DOHH2 (cell line): ENCODE measurements at regions not wholly inside any gene's neighbourhood (a gene's known extent, or its start where the extent isn't known, plus 50 kb on each side); places are given as distances from the start of the nearest gene placed in this dataset.

Source experiments
- H3F3A ChIP-seq: fragments of 200-600 bp; sonication (generic), shearing (Covaris generic); 2 replicates; pipeline ENCODE4 v1.6.0; 2016; ENCODE audit warnings: antibody characterized with exemption, mild to moderate bottlenecking; ENCODE audit not compliant: control insufficient read depth, insufficient read depth
- H3K27ac ChIP-seq: fragments of 200-600 bp; sonication (generic); 2 replicates; pipeline ENCODE4 v1.5.1; 2014; ENCODE audit warnings: low read depth, mild to moderate bottlenecking, low read length, moderate library complexity
- H3K27me3 ChIP-seq: fragments of 200-600 bp; sonication (generic); 2 replicates; pipeline ENCODE4 v1.6.1; 2014; ENCODE audit warnings: mild to moderate bottlenecking, low read length, mixed read lengths; ENCODE audit not compliant: control insufficient read depth
- H3K36me3 ChIP-seq: fragments of 200-600 bp; sonication (generic); 2 replicates; pipeline ENCODE4 v1.6.1; 2014; ENCODE audit warnings: mild to moderate bottlenecking, low read length, moderate library complexity, mixed read lengths; ENCODE audit not compliant: control insufficient read depth
- H3K4me1 ChIP-seq: fragments of 200-600 bp; sonication (generic); 2 replicates; pipeline ENCODE4 v1.6.1; 2014; ENCODE audit warnings: mild to moderate bottlenecking, low read length, mixed read lengths; ENCODE audit not compliant: control insufficient read depth
- H3K4me2 ChIP-seq: fragments of 200-600 bp; sonication (generic); 2 replicates; pipeline ENCODE4 v1.6.0; 2014; ENCODE audit warnings: mild to moderate bottlenecking, low read length, moderate library complexity
- H3K4me3 ChIP-seq: fragments of 200-600 bp; sonication (generic); 2 replicates; pipeline ENCODE4 v1.5.1; 2014; ENCODE audit warnings: mild to moderate bottlenecking, low read length, mixed read lengths
- H3K79me2 ChIP-seq: fragments of 200-600 bp; sonication (generic); 2 replicates; pipeline ENCODE4 v1.6.1; 2014; ENCODE audit warnings: mild to moderate bottlenecking, low read length, mixed read lengths; ENCODE audit not compliant: control insufficient read depth
- H3K9me2 ChIP-seq: fragments of 200-600 bp; sonication (generic); replicated peaks from 2 replicates; pipeline ENCODE4 v1.6.1; 2014; ENCODE audit warnings: mild to moderate bottlenecking, low read length, mixed read lengths; ENCODE audit not compliant: control insufficient read depth
- H3K9me3 ChIP-seq: fragments of 200-600 bp; sonication (generic); 2 replicates; pipeline ENCODE4 v1.6.1; 2014; ENCODE audit warnings: antibody characterized with exemption, low read length, mixed read lengths; ENCODE audit not compliant: control insufficient read depth, insufficient read depth
- H4K20me1 ChIP-seq: fragments of 200-600 bp; sonication (generic); 2 replicates; pipeline ENCODE4 v1.6.0; 2014; ENCODE audit warnings: low read depth, mild to moderate bottlenecking, antibody characterized with exemption, low read length, moderate library complexity; ENCODE audit not compliant: control insufficient read depth, insufficient read depth
- CTCF ChIP-seq: fragments of 200-600 bp; sonication (generic); IDR thresholded peaks from one replicate; pipeline ENCODE4 v1.5.1; 2014; ENCODE audit warnings: antibody characterized with exemption, mild to moderate bottlenecking, low read depth, low read length; ENCODE audit not compliant: poor library complexity, severe bottlenecking
- EZH2phosphoT487 ChIP-seq: fragments of 200-600 bp; sonication (generic); IDR thresholded peaks from 2 replicates; pipeline ENCODE4 v1.6.1; 2017; ENCODE audit warnings: borderline replicate concordance, mild to moderate bottlenecking, antibody characterized with exemption, low read length, moderate library complexity, mixed read lengths

GRCh38 chr6:103516336-103516735, 1343.4 kb downstream of the HACE1 start:
- no peak overlapping the region for H3K4me2 ChIP-seq
- no peaks in the 10 kb centered on the region for H3K9me2 ChIP-seq
- H3F3A ChIP-seq: no peaks in the 10 kb centered on the region
- TF ChIP-seq CTCF: no peak
- no peak for TF ChIP-seq EZH2phosphoT487
- no peaks in the 10 kb centered on the region for H4K20me1 ChIP-seq
- H3K4me1 ChIP-seq: no peaks in the 10 kb centered on the region
- no peaks in the 10 kb centered on the region for H3K36me3 ChIP-seq
- no peaks in the 10 kb centered on the region for H3K27me3 ChIP-seq
- no peak overlapping the region for H3K4me3 ChIP-seq
- no peaks in the 10 kb centered on the region for H3K79me2 ChIP-seq
- no peaks in the 10 kb centered on the region for H3K9me3 ChIP-seq
- H3K27ac ChIP-seq: no peak overlapping the region

- no peak for TF ChIP-seq CTCF
- no peak for TF ChIP-seq EZH2phosphoT487
- Histone ChIP-seq H3K27me3 (no peaks in the 10 kb centered on the region), H3K27ac (no peak overlapping the region), H3K36me3 (no peaks in the 10 kb centered on the region), H3K9me2 (no peaks in the 10 kb centered on the region), H3K9me3 (no peaks in the 10 kb centered on the region), H3K4me3 (no peak overlapping the region), H3F3A (no peaks in the 10 kb centered on the region), H3K79me2 (no peaks in the 10 kb centered on the region), H3K4me1 (no peaks in the 10 kb centered on the region), H4K20me1 (no peaks in the 10 kb centered on the region), H3K4me2 (no peak overlapping the region)
Measured at GRCh38 chr6:103507052-103507451, 1352.7 kb downstream of the HACE1 start.

GRCh38 chr6:103505155-103505518, 1354.6 kb downstream of the HACE1 start:
- Histone ChIP-seq H3K36me3 (no peaks in the 10 kb centered on the region), H3K27me3 (no peaks in the 10 kb centered on the region), H3K27ac (no peak overlapping the region), H4K20me1 (no peaks in the 10 kb centered on the region), H3K4me1 (no peaks in the 10 kb centered on the region), H3K9me2 (no peaks in the 10 kb centered on the region), H3K79me2 (no peaks in the 10 kb centered on the region), H3K4me2 (no peak overlapping the region), H3F3A (no peaks in the 10 kb centered on the region), H3K9me3 (no peaks in the 10 kb centered on the region), H3K4me3 (no peak overlapping the region)
- no peak for TF ChIP-seq CTCF
- no peak for TF ChIP-seq EZH2phosphoT487
